ENCODE measurements at regions not wholly inside any gene's neighbourhood (a gene's known extent, or its start where the extent isn't known, plus 50 kb on each side); places are given as distances from the start of the nearest gene placed in this dataset.

DNA sequence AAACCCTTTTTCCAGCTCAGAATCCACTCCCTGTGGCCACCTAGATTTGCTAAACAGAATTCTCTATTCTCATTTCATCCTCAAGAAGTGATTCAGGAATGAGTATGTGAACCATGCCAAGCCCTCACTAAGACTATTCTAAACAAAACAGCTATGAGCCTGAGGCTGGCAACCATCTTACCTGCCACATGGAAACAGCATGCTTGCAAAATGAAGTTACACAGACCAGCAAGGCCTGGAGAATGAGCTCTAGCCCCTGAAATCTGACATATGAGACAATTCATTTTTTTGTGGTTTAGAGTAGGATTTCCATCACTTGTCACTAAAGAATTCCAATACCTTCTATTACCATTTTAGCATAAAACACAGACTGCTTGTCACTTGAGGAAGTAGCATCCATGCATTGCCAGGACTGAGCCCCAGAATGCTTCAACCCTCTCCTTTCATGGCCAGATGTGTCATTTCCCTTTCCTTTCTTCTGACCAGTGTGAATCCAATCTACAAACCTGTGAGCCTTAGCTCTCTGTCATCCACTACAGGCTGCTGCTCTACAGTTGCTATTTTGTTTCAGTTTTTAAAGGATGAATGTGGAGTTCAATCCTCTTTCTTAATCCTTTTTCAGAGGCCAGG lies 744.3 kb upstream of the ACVR2A start:
- intact Hi-C loops (cut with DNase I): no loop called here
- DNase-seq: no peak
- no peaks in the 10 kb centered on the region for H3K27me3 ChIP-seq
- no peak for TF ChIP-seq CTCF (IDR thresholded peaks at IDR 0.05)
- no peak for TF ChIP-seq POLR2A (IDR thresholded peaks at IDR 0.05)
- H3K27ac ChIP-seq: no peak overlapping the region
- H3K36me3 ChIP-seq (replicated peaks in 1 of 2): no peaks in the 10 kb centered on the region
- no peaks in the 10 kb centered on the region for H3K4me1 ChIP-seq (replicated peaks in 1 of 2)
- H3K9me3 ChIP-seq (replicated peaks in 1 of 3): no peaks in the 10 kb centered on the region
- H3K4me3 ChIP-seq: no peak overlapping the region

GRCh38 chr2:147099845-147100244 lies 745.0 kb upstream of the ACVR2A start:
- WGBS, 4 donors: 78 to 87% (median 80%) methylated on average over 2 of the region's 2 CpGs
- TF ChIP-seq POLR2A (IDR thresholded peaks at IDR 0.05) (no peak), CTCF (IDR thresholded peaks at IDR 0.05) (no peak)
- Histone ChIP-seq H3K36me3 (replicated peaks in 1 of 2) (no peaks in the 10 kb centered on the region), H3K4me3 (no peak overlapping the region), H3K27me3 (no peaks in the 10 kb centered on the region), H3K27ac (no peak overlapping the region), H3K4me1 (replicated peaks in 1 of 2) (no peaks in the 10 kb centered on the region), H3K9me3 (replicated peaks in 1 of 3) (no peaks in the 10 kb centered on the region)
- intact Hi-C loops (cut with DNase I): no loop called here
- no peak for DNase-seq

GRCh38 chr2:147098940-147099339 lies 745.9 kb upstream of the ACVR2A start:
- DNase-seq: no peak
- Histone ChIP-seq H3K27ac (no peak overlapping the region), H3K27me3 (no peaks in the 10 kb centered on the region), H3K36me3 (replicated peaks in 1 of 2) (no peaks in the 10 kb centered on the region), H3K4me1 (replicated peaks in 1 of 2) (no peaks in the 10 kb centered on the region), H3K9me3 (replicated peaks in 1 of 3) (no peaks in the 10 kb centered on the region), H3K4me3 (no peak overlapping the region)
- TF ChIP-seq POLR2A (IDR thresholded peaks at IDR 0.05) (no peak), CTCF (IDR thresholded peaks at IDR 0.05) (no peak)
- intact Hi-C loops (cut with DNase I): no loop called here
- 52 to 80% (median 64%) methylated on average over 1 of the region's 1 CpG for WGBS, 4 donors

DNA sequence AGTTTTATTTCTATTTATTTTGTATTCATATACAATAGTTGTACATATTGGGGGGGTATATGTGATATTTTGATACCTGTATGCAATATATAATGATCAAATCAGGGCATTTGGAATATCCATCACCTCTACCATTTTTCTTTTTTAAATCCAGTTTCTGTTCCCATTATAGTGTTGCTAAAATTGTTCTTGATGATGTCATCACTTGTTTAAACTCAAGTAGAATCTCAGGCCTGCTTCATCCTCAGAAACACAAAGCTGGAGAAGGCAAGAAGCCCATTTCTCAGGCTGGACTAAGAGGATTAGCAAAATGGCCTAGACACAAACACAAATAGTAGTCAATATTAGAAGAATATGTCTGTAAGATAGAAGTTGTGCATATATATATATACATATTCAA lies 747.1 kb upstream of the ACVR2A start:
- no peak for DNase-seq
- no peak overlapping the region for H3K27ac ChIP-seq
- TF ChIP-seq POLR2A (IDR thresholded peaks at IDR 0.05) (no peak), CTCF (IDR thresholded peaks at IDR 0.05) (no peak)
- no peaks in the 10 kb centered on the region for H3K4me1 ChIP-seq (replicated peaks in 1 of 2)
- H3K9me3 ChIP-seq (replicated peaks in 1 of 3): no peaks in the 10 kb centered on the region
- no peak overlapping the region for H3K4me3 ChIP-seq
- H3K36me3 ChIP-seq (replicated peaks in 1 of 2): no peaks in the 10 kb centered on the region
- no peaks in the 10 kb centered on the region for H3K27me3 ChIP-seq
- intact Hi-C loops (cut with DNase I): no loop called here
